ENCODE measurements at regions not wholly inside any gene's neighbourhood (a gene's known extent, or its start where the extent isn't known, plus 50 kb on each side); places are given as distances from the start of the nearest gene placed in this dataset.
"Not testable (repeated sequence)": the region's sequence is repeated elsewhere in the genome, so short reads cannot be mapped to it uniquely, and the experiment has no call there.

DNA sequence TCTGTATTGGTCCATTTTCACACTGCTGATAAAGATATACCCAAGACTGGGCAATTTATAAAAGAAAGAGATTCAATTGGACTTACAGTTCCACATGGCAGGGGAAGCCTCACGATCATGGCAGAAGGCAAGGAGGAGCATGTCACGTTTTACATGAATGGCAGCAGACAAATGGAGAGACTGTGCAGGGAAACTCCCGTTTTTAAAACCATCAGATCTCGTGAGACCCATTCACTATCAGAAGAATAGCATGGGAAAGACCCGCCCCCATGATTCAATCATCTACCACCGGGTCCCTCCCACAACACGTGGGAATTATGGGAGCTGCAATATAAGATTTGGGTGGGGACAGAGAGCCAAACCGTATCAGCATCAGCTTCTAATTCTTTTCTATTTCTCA lies 217.0 kb downstream of the ANAPC1 start:
- DNase-seq (ENCODE audit: low read depth) = no peak

DNA sequence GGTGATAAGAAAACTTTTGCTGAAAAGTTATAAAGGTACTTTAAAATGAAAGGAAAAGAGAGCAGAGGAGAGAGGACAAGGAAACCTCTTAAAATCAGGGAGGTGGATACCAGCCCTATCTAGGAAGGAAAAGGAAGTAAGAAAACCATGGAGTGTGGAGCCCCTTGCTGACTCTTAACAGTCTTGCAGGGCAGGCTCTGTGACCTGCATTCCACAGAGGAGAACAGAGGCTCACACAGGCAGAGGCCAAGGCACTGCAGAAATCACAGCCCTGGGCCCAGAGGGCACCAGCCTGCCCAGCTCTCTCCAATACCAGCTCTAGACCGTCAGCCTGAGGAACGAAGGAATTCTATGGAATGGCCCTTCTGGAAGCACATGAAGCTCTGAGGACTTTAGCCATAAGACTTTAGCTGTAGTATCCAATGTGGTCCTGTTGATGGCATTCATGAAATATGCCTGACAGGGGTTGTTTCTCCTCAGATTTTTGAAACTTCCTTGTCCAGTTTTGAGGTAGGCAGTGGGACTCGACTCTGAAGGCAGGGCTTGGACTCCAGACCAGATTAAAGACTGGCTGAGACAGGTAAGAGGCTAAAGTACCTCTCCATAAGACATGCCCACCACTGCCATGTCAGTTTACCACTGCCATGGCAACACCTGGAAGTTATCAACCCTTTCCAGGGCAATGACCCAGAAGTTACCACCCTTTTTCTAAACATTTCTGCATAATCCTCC lies 216.3 kb downstream of the ANAPC1 start:
- DNase-seq (ENCODE audit: low read depth) = no peak

DNA sequence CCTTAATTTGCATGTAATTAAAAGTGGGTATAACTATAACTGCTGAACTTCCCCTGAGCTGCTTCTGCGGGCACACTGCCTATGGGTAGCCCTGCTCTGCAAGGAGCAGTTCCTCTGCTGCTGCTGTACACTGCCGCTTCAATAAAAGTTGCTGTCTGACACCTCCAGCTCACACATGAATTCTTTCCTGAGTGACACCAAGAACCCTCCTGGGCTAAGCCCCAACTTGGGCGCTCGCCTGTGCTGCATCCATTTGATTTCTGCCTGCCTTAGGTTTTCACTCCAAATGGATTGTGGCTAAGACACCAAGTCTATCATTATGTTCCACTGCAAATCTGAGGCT lies 215.7 kb downstream of the ANAPC1 start:
- DNase-seq (ENCODE audit: low read depth) = no peak

DNA sequence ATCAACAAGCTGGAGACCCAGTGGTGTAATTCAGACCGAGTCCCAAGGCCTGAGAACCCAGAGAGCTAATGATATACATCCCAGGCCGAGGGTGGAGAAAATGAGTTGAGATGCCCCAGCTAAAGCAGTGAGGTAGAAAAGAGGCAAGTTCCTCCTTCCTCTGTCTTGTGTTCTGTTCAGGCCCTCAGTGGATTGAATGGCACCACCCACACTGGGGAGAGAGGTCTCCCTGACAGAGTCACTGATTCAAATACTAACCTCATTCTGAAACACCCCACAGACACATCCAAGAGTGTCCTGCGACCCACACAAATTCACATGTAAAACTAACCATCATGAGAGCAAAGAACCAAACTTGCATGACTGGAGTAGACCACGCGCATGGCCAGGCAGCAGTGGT lies 215.3 kb downstream of the ANAPC1 start:
- no peak for DNase-seq (ENCODE audit: low read depth)

DNA sequence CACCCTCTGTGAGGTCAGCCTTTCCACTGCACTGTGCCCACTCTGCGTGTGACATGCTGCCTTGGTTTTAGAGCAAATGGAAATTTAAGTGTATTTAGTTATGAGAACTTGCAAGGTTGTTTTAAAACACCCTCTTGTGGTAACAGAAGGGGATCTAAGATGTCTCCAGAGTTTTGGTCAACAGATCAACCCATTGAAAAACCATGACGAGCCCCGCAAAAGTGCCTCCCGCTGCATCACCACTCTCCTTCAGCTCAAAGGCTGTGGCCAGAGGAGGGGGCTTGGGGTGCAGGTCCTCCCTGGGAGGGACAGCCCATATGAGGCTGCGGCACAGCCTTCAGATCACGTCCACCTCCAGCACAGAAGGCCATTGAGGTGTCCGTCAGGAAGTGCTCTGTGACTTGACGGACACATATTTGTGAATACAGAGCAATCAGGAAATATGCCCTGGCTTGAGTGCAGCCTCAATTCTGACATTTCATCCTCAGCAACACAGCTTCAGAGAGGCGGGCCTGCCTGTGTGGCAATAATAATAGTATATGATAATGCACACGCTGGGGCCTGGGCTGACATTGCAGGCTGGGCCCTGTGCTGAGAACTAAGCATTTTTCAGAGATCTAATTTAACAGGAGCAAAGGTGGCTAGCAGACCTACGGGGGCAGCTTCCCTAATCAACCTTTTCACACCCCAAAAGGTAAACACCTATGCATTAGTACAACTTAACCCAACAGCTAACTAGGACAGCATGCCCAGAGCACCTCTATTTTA lies 213.9 kb downstream of the ANAPC1 start:
- no peak for DNase-seq (ENCODE audit: low read depth)

DNA sequence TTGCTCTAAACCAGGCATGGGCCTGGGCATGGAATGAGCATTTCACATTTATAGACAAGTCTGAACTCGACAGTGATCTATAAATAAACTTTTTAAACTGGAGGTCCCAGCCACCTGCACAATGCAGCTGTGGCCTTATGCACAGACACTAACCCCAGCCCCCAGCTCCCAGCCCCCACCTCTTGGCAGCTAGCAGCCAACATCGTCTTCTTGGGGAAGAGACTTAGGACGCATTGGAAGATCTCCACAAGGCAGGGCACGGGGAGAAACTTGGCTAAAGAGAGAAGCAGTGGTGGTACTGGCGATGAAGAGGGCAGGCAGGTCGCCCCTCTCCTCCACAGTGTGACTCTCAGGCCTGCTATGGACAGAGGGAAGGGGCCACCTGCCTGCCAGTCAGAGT lies 213.2 kb downstream of the ANAPC1 start:
- DNase-seq (ENCODE audit: low read depth) = no peak

DNA sequence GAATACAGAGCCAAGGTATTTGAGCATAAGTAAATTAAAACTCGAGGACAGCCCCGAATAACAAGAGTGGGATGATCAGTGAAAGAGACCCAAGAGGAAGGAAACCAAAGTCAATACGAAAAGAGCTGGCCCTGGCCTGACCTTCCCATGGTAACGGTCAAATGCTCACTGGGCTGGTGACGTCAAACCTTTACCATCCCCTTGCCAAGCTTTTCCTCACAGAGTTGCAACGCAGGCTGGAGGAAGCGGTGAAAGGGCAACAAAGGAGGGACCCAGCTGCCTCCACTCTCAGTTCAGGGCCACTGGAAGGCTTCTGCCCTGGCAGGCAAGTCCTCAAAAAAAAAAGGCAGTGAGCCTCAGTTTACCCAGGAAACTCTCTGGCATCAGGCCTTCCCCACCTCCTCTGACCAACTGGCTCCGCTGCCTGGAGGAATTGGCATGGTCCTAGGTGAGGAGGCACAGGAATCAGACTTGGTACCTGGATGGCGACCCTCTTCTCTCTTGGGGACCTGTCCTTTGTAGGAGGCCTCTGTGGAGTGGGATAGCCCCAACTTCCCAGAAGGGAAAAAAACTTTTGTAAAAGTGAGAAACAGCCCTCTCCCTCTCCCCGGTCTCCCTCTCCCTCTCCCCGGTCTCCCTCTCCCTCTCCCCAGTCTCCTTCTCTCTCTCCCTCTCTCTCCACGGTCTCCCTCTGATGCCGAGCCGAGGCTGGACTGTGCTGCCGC lies 212.4 kb downstream of the ANAPC1 start:
- DNase-seq (ENCODE audit: low read depth) = no peak

DNA sequence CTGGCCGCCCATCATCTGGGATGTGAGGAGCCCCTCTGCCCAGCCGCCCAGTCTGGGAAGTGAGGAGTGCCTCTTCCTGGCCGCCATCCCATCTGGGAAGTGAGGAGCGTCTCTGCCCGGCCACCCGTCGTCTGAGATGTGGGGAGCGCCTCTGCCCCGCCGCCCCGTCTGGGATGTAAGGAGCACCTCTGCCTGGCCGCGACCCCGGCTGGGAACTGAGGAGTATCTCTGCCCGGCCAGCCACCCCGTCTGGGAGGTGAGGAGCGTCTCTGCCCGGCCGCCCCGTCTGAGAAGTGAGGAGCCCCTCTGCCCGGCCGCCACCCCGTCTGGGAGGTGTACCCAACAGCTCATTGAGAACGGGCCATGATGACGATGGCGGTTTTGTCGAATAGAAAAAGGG lies 211.4 kb downstream of the ANAPC1 start:
- DNase-seq (ENCODE audit: low read depth) = not testable (repeated sequence)

DNA sequence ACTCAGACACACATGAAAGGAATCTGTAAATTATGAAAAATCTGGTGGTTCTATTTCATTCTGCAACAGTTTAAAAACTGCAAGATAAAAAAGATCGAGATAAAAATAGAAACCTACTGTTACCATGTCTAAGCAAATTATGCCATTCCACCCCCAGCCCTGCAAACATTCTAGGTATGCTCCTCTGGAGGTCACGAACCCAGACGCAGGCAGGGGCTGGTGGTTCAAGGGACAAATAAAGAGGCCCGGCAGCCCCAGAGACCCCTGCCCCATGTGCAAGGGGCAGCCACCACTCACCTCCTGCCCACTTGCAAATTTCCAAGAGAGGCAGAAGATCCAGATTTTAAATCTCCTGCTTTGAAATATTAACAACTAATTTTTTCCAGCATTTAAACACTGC lies 210.5 kb downstream of the ANAPC1 start:
- DNase-seq (ENCODE audit: low read depth) = no peak

DNA sequence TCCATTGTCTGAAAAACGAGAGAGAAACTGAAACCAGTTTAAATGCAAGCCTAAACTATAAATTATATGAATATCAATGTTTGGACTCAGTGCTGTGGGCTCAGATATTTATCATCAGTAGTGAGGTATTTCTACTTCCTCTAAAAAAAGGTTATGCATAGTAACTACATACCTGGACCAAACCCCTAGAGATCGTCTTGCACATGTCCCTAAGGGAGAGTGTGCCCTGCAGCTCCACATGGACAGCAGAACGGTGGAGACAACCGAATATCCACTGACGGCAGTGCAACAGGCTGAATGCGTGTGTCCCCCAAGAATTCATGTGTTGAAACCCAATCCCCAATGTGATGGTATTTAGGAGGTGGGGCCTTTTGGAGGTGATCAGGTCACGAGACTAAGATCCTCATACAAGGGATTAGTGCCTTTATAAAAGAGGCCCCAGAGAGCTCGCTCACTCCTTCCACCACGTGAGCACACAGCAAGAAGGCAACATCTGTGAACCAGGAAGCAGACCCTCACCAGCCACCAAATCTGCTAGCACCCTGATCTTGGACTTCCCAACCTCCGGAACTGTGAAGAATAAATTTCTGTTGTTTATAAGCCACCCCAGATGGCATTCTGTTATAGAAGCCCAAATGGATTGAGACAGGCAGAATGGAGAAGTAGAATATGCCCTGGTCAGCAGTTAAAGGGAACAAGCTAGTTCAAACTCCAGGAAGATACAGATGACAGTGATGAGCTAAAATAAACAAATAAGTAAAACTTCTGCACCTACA lies 208.4 kb downstream of the ANAPC1 start:
- no peak for DNase-seq (ENCODE audit: low read depth)

DNA sequence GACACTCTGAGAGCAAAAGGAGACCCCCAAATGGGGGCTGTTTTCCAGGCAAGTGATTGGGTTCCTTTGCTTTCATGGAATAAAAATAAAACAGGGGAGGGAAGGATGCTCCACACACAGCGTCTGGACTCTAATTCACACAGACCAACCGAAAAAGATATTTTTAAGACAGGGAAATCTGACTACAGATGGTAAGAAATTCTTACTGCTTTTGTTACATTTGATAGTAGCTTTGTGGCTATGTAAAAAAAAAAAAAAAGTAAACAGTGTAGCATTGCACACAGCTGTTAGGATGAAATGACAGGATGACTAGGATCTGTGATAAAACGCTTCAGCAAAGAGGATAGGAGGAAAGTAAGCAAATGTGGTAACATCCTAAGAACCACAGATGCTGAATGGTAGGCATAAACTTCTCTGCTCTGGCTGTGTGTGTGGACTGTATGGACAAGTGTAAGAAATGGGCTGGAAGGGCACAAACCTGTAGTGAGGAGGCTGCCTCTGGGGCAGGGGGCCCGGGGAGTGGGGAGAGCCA lies 207.6 kb downstream of the ANAPC1 start:
- no peak for DNase-seq (ENCODE audit: low read depth)

DNA sequence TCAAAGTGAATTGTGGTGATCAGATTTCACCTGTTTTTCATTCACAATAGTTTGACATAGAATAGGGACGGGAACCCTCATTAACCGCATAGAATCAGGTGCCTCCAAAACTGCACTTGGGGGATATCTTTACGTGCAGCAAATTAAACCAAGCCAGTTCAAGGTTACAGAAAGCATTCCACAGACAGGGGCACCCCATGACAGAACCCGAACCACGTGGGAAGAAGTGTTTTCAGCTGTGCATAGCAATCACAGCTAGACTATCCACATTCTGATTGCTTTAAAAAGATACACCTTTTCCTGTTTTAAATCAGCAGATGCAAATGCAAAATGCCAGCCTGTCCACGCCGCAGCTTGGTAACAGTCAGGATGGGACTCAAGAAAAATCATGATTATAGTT lies 205.8 kb downstream of the ANAPC1 start:
- DNase-seq (ENCODE audit: low read depth) = no peak

DNA sequence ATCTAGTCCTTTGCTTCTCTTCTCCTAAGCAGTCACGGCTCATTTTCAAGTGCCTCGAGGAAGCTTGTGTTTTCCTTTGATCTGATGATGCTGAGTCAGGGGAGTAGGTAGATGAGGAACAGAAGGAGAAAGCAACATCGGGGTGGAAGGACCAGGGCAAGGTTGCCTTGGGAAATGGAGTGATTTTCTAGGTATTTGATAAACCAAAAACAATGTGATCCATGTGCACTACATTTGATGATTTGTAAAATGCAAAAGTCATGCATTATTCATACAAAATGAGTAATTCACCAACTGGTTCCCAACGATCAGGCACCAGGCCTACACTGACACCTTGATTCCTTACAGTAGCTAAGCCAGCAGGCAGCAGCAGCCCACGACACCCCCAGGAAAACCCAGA lies 205.3 kb downstream of the ANAPC1 start:
- DNase-seq (ENCODE audit: low read depth) = no peak

DNA sequence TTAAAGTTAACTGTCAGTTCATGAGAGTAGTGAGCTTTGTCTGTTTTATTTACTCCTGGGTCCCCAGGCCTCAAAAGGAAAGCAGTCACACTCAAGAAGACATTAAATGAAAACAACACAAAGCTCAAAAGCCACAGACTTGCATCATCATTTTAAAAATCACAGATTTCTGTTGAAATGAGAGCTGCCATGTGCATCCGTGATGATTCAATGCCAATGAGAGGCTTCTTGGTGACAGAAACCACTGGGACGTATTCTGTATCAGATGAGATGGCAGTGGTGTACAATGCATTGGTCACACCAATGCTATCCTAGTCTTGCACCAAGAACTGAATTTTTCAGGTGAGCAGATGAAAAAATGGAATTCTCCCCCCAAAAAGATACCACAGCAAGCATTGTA lies 204.8 kb downstream of the ANAPC1 start:
- no peak for DNase-seq (ENCODE audit: low read depth)

DNA sequence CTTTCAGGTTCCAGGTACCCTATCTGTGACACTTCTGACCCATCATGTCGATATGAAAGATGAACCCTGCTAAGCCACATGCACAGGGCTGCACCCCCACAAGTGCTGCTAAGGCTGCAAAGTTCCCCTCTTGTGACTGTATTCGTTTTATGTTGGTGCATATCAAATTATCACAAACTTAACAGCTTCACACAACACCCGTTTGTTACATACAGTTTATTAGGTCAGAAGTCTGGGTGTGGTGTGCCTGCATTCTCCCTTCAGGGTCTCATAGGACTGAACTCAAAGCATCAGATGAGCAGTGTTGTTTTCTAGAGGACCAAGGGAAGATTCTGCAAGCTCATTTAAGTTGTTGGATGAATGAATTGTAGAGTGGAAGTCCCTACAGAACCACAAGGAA lies 199.4 kb downstream of the ANAPC1 start:
- DNase-seq (ENCODE audit: low read depth) = no peak

DNA sequence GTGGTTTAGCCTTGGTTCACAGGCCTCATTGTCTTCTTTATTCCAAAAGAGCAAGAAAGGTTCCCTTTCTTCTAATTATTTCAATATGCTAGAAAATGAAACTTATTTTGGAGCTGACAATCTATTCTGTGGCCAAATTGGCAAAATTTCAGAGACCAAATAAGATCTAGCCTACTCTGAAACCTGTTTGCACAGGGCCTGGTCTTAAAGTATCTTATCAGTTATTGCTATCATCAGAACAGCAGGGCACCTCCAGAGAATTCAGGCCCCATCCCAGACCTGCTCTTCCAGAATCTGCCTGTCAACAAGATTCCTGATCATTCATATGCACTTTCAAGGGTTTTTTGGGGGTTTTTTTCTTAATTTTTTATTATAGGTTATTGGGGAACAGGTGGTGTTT lies 198.7 kb downstream of the ANAPC1 start:
- DNase-seq (ENCODE audit: low read depth) = no peak

DNA sequence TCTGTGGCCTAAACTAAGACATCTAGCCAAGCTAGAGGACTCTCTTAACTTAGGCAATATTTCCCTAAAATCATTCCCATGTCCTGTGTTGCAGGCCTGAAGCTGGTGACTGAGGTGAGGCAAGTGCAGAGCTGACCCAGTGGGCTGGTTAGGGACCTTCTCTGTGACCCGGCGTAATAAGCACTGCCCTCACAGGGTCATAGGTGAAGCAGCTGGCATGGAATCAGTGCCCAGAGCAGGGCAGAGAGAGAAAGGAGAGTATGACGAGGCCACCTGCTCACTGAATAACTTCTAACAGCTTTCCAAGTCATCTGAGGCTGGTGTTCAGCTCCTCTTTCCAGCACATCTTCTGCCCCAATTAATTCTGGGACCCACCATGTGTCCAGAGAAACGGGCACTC lies 197.0 kb downstream of the ANAPC1 start:
- no peak for DNase-seq (ENCODE audit: low read depth)

DNA sequence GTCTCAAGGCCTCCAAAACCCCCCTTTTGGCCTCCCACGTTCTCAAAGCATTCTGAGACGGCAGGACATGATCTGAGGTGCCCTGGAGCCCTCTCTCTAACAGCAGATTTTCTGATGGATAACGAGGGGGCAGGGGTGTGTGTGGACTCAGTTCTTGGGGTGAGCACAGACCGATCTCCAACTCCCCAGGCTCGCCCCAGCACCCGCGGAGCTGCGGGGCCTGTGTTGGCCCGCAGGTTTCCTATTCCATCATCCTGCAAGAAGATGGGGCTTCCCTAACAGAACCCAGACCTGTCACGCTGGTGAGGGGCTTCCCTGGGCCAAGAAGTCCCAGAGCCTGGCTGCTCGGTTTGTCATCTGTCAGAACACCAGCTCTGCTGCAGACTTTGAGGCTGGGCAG lies 196.1 kb downstream of the ANAPC1 start:
- DNase-seq (ENCODE audit: low read depth) = no peak

DNA sequence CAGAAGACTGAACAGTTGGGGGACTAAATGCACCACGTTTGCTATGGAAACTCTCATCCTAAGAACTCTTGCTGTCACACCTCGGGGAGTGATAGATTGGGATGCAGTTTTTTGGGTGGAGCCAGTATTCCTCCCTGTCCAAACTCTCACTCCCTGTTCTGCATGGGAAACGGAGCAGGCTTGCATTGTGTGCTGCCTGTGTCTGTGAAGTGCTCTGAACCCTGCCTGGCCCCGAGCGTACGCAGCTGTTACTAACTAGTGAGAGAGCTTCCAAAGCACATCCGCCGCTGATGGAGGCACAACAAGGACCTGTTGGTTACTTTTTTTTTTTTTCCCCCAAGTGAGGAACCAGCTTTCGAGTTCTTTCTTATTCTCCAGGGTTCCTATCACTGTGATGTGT lies 195.5 kb downstream of the ANAPC1 start:
- no peak for DNase-seq (ENCODE audit: low read depth)

DNA sequence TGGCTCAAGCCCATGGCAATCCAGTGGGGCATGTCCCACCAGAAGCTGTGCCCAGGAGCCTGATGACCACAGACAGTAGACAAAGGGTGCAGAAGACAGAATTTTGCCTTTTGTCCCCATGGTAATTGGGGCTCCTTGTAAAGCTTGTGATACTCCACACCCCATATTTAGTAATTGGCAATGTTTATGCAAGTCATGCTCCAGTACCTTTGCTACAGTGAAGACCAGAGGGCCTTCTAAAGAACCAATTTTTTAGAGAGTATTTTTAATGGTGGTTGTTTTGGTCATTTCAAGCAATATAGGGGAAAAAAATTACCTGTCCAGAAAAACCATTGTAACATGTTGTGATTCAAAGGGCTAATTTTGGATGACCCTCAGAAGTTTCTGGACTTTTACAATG lies 194.8 kb downstream of the ANAPC1 start:
- DNase-seq (ENCODE audit: low read depth) = no peak

DNA sequence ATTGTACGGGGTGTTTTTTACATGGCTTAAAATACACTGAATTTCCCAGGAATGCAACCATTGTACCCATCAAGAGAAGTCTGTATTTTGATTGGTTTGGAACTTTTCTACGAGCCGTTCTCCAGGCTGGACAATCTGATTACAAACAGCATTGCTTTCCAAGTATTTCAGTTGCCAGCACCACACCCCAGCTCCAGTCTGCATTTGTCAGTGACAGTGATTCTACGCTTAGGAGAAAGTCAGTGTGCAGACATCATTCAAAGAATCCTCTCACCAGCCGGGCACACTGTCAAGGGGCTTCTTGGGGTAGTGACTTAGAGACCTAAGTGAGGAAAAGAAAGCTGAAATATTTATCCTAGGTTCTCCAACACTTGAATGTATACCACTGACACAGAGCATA lies 194.1 kb downstream of the ANAPC1 start:
- no peak for DNase-seq (ENCODE audit: low read depth)

Data from T follicular helper cell (primary cell).